OCI-LY3 (cell line): ENCODE measurements at regions not wholly inside any gene's neighbourhood (a gene's known extent, or its start where the extent isn't known, plus 50 kb on each side); places are given as distances from the start of the nearest gene placed in this dataset.
"Not testable (repeated sequence)": the region's sequence is repeated elsewhere in the genome, so short reads cannot be mapped to it uniquely, and the experiment has no call there.

Source experiments
- H2AFZ ChIP-seq: fragments of 200-600, 300-600 bp; shearing (Covaris generic); 2 replicates; pipeline ENCODE4 v1.6.0; 2014; ENCODE audit warnings: antibody characterized with exemption, low read depth, low read length
- H3K27ac ChIP-seq: fragments of 200-600, 300-600 bp; sonication (generic); 2 replicates; pipeline ENCODE4 v1.5.1; 2014; ENCODE audit warnings: mild to moderate bottlenecking, low read length, moderate library complexity, mixed read lengths
- H3K27me3 ChIP-seq: fragments of 200-600, 300-600 bp; sonication (generic); 2 replicates; pipeline ENCODE4 v1.6.1; 2014; ENCODE audit warnings: low read depth, low read length, mixed read lengths
- H3K36me3 ChIP-seq: fragments of 200-600, 300-600 bp; sonication (generic); replicated peaks from 2 replicates; pipeline ENCODE3; 2014; ENCODE audit warnings: low read depth, low read length, mixed read lengths
- H3K4me1 ChIP-seq: fragments of 300-600, 200-600 bp; sonication (generic); 2 replicates; pipeline ENCODE4 v1.6.1; 2014; ENCODE audit warnings: low read length, mixed read lengths
- H3K4me2 ChIP-seq: fragments of 200-600, 300-600 bp; sonication (generic); 2 replicates; pipeline ENCODE4 v1.6.1; 2014; ENCODE audit warnings: low read length, mixed read lengths
- H3K4me3 ChIP-seq: fragments of 300-600, 200-600 bp; sonication (generic); 2 replicates; pipeline ENCODE4 v1.5.1; 2014; ENCODE audit warnings: antibody characterized with exemption, mild to moderate bottlenecking, low read length, moderate library complexity
- H3K79me2 ChIP-seq: fragments of 300-600, 200-600 bp; shearing (Covaris generic); 2 replicates; pipeline ENCODE4 v1.6.1; 2014; ENCODE audit warnings: mild to moderate bottlenecking, low read length, mixed read lengths
- H3K9ac ChIP-seq: fragments of 300-600, 200-600 bp; shearing (Covaris generic); 2 replicates; pipeline ENCODE4 v1.6.0; 2014; ENCODE audit warnings: mild to moderate bottlenecking, low read length, moderate library complexity
- H3K9me3 ChIP-seq: fragments of 200-600, 300-600 bp; shearing (Covaris generic); 2 replicates; pipeline ENCODE4 v1.6.1; 2014; ENCODE audit warnings: low read length, mixed read lengths; ENCODE audit not compliant: insufficient read depth
- H4K20me1 ChIP-seq: fragments of 200-600, 300-600 bp; sonication (generic); 2 replicates; pipeline ENCODE4 v1.6.1; 2016; ENCODE audit warnings: low read length, mixed read lengths; ENCODE audit not compliant: insufficient read depth
- CTCF ChIP-seq: fragments of 200-600, 300-600 bp; sonication (generic); IDR thresholded peaks from 2 replicates; pipeline ENCODE4 v1.5.1; 2014; ENCODE audit warnings: antibody characterized with exemption, low read length, low read depth
- EZH2phosphoT487 ChIP-seq: fragments of 200-600 bp; shearing (Covaris generic); IDR thresholded peaks from 2 replicates; pipeline ENCODE4 v1.6.1; 2018; ENCODE audit warnings: antibody characterized with exemption, mixed run types, low read depth

- no peak for TF ChIP-seq CTCF
- no peak for TF ChIP-seq EZH2phosphoT487
- H3K36me3 ChIP-seq, result no peaks in the 10 kb centered on the region
- peaks cover 11% of the 10 kb centered on the region for H3K4me1 ChIP-seq
- peaks cover 5% of the 10 kb centered on the region; the same call in 1 of the 2 replicates for H3K27me3 ChIP-seq
- no peaks in the 10 kb centered on the region for H4K20me1 ChIP-seq
- no peak overlapping the region for H3K4me2 ChIP-seq
- H3K9me3 ChIP-seq, result no peaks in the 10 kb centered on the region
- H2AFZ ChIP-seq, result no peak overlapping the region
- no peak overlapping the region for H3K9ac ChIP-seq
- no peak overlapping the region for H3K27ac ChIP-seq
- H3K79me2 ChIP-seq, result no peaks in the 10 kb centered on the region
- H3K4me3 ChIP-seq, result no peak overlapping the region
Observed at GRCh38 chr11:86877503-86877902, 77.2 kb downstream of the PRSS23 start.

GRCh38 chr11:86879241-86879640, 76.0 kb downstream of the FZD4 start:
- H3K4me2 ChIP-seq, H3K9me3 ChIP-seq, H3K79me2 ChIP-seq, H3K27ac ChIP-seq, H3K36me3 ChIP-seq, H3K4me3 ChIP-seq, H3K27me3 ChIP-seq, H4K20me1 ChIP-seq, H2AFZ ChIP-seq, H3K9ac ChIP-seq: not testable (repeated sequence)
- H3K4me1 ChIP-seq, result peaks cover 11% of the 10 kb centered on the region

GRCh38 chr11:86885311-86885710, 69.9 kb downstream of the FZD4 start:
- Histone ChIP-seq H4K20me1 (no peaks in the 10 kb centered on the region), H3K9ac (no peak overlapping the region)
- no peak for TF ChIP-seq CTCF
- no peak for TF ChIP-seq EZH2phosphoT487

GRCh38 chr11:86888164-86889000, 66.8 kb downstream of the FZD4 start:
- Histone ChIP-seq H4K20me1 (no peaks in the 10 kb centered on the region), H3K27me3 (no peaks in the 10 kb centered on the region), H3K4me2 (no peak overlapping the region), H3K79me2 (no peaks in the 10 kb centered on the region), H2AFZ (no peak overlapping the region), H3K27ac (no peak overlapping the region), H3K4me3 (no peak overlapping the region), H3K9me3 (no peaks in the 10 kb centered on the region), H3K9ac (no peak overlapping the region), H3K36me3 (no peaks in the 10 kb centered on the region), H3K4me1 (no peaks in the 10 kb centered on the region)
- no peak for TF ChIP-seq EZH2phosphoT487
- TF ChIP-seq CTCF, result no peak

More at GRCh38 chr11:86885311-86885710, 69.9 kb downstream of the FZD4 start:
- Histone ChIP-seq H3K27me3 (no peaks in the 10 kb centered on the region), H3K36me3 (no peaks in the 10 kb centered on the region), H3K4me2 (no peak overlapping the region), H3K4me1 (no peaks in the 10 kb centered on the region), H3K27ac (no peak overlapping the region), H3K4me3 (no peak overlapping the region), H3K9me3 (no peaks in the 10 kb centered on the region), H3K79me2 (no peaks in the 10 kb centered on the region), H2AFZ (no peak overlapping the region)
